ENCODE measurements at regions not wholly inside any gene's neighbourhood (a gene's known extent, or its start where the extent isn't known, plus 50 kb on each side); places are given as distances from the start of the nearest gene placed in this dataset.
"Not testable (repeated sequence)": the region's sequence is repeated elsewhere in the genome, so short reads cannot be mapped to it uniquely, and the experiment has no call there.

DNA sequence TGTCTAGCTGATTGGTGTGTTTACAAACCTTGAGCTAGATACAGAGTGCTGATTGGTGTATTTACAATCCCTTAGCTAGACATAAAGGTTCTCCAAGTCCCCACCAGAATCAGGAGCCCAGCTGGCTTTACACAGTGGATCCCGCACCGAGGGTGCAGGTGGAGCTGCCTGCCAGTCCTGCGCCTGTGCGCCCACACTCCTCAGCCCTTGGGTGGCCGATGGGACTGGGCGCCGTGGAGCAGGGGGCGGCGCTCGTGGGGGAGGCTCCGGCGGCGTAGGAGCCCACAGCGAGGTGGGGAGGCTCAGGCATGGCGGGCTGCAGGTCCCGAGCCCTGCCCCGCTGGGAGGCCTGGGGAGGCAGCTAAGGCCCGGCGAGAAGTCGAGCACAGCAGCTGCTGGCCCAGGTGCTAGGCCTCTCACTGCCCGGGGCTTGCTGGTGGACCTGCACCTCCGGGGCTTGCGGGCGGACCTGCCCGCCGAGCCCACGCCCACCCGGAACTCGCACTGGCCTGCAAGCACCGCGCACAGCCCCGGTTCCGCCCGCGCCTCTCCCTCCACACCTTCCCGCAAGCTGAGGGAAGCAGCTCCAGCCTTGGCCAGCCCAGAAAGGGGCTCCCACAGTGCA is 51.0 kb upstream of the CDYL start:
- CTCF ChIA-PET: interaction anchor here (0.6 kb wide), 1 partner anchor 441 kb away, joined by 3 read pairs; no protein-coding TSS in a partner anchor
- DNase-seq (ENCODE audit: extremely low spot score); POLR2A ChIA-PET: not testable (repeated sequence)

DNA sequence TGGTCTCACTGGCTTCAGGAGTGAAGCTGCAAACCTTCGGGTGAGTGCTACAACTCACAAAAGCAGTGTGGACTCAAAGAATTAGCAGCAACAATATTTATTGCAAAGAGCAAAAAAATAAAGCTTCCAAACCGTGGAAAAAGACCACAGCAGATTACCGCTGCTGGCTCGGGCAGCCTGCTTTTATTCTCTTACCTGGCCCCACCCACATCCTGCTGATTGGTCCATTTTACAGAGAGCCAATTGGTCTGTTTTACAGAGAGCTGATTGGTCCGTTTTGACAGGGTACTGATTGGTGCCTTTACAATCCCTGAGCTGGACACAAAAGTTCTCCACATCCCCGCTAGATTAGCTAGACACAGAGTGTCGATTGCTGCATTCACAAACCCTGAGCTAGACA is 51.5 kb upstream of the CDYL start:
- CTCF ChIA-PET; DNase-seq (ENCODE audit: extremely low spot score); POLR2A ChIA-PET: not testable (repeated sequence)

DNA sequence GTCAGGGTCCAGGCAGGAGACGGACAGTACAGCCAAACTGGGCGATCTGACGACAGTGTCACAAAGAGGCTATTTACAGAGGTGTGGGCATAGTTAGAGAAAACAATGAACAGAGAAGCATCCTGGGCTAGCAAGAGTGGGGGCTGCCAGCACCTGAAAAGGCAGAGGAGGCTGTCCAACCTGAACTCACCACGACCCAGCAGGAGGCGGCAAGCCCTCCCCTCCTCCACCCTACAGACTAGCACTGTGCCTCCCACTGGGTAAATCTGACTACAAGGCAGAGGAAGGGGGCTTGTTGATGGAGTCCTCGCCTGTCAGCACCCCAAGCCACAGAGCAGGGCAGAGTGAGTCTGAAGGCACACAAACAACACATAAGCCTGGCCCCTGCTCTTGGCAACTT is 52.8 kb upstream of the CDYL start:
- no peak for TF ChIP-seq CTBP1 (IDR thresholded peaks at IDR 0.05; ENCODE audit: borderline replicate concordance)
- TF ChIP-seq NFRKB (IDR thresholded peaks at IDR 0.05): no peak
- TF ChIP-seq SUZ12 (IDR thresholded peaks at IDR 0.05): no peak
- no peak for TF ChIP-seq TARDBP (IDR thresholded peaks at IDR 0.05)
- TF ChIP-seq SP1 (IDR thresholded peaks at IDR 0.05): no peak
- ChIA-PET POLR2A (no interaction called here), CTCF (no interaction called here)
- DNase-seq (ENCODE audit: extremely low spot score): no peak

DNA sequence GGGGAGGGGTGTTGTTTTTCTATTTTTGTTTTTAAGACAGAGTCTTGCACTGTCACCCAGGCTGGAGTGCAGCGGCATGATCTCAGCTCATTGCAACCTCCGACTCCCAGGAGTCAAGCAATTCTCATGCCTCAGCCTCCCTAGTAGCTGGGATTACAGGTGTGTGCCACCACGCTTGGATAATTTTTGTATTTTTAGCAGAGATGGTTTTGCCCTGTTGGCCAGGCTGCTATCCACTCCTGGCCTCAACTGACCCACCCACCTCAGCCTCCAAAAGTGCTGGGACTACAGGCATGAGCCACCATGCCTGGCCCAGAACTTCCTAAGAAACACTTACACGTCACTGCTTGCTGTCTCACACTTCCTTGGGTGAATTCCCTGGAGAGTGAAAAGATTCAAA is 54.8 kb upstream of the CDYL start:
- POLR2A ChIA-PET; CTCF ChIA-PET; DNase-seq (ENCODE audit: extremely low spot score): not testable (repeated sequence)

DNA sequence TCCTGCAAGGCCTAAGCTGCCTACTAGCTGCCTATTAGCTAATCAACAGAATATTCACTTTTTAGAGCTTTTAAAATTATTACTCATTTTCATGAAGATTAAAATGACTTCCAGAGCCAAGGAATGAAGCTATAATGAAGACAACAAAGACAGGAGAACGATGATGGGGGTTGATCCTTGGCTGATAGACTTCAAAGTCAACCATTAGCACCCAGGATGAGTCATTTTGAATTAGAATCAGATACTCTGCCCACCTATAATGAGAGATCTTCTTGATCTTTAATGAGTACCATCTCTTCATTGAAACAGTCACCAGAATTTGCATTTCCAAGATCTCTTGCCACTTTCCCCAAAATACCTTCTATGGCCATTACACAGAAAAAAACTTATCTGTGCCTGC is 56.7 kb upstream of the CDYL start:
- no peak for DNase-seq (ENCODE audit: extremely low spot score)
- ChIA-PET POLR2A (no interaction called here), CTCF (no interaction called here)
- no peak for TF ChIP-seq HDGF (IDR thresholded peaks at IDR 0.05; ENCODE audit: borderline replicate concordance)
- TF ChIP-seq SP1 (IDR thresholded peaks at IDR 0.05): no peak
- no peak for TF ChIP-seq L3MBTL2 (conservative IDR thresholded peaks at IDR 0.05)
- TF ChIP-seq ARNT (IDR thresholded peaks at IDR 0.05): no peak
- no peak for TF ChIP-seq FOXK2 (IDR thresholded peaks at IDR 0.05)
- no peak for TF ChIP-seq SUZ12 (IDR thresholded peaks at IDR 0.05)
- TF ChIP-seq LEF1 (IDR thresholded peaks at IDR 0.05; ENCODE audit: borderline replicate concordance): no peak
- no peak for TF ChIP-seq FOXM1 (IDR thresholded peaks at IDR 0.05; ENCODE audit: borderline replicate concordance)
- TF ChIP-seq FOXA1 (IDR thresholded peaks at IDR 0.05): no peak
- TF ChIP-seq BHLHE40 (IDR thresholded peaks at IDR 0.05; ENCODE audit: borderline replicate concordance): no peak

DNA sequence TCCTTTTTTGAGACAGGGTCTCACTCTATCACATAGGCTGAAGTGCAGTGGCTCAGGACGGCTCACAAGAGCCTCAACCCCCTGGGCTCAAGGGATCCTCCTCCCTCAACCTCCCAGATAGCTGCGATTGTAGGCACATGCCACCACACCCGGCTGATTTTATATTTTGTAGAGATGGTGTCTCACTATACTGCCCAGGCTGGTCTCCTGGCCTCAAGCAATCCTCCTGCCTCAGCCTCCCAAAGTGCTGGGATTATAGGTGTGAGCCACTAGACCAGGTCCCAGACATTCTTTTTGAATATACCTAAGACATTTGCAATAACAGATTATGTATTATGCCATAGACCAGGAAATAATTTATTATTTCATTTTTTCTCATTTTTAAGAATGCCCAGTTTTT is 58.3 kb upstream of the CDYL start:
- DNase-seq (ENCODE audit: extremely low spot score): no peak
- no peak for TF ChIP-seq NFRKB (IDR thresholded peaks at IDR 0.05)
- TF ChIP-seq TARDBP (IDR thresholded peaks at IDR 0.05): no peak
- TF ChIP-seq SP1 (IDR thresholded peaks at IDR 0.05): no peak
- no peak for TF ChIP-seq ELF4 (IDR thresholded peaks at IDR 0.05)
- TF ChIP-seq L3MBTL2 (conservative IDR thresholded peaks at IDR 0.05): no peak
- TF ChIP-seq ARNT (IDR thresholded peaks at IDR 0.05): no peak
- no peak for TF ChIP-seq CTBP1 (IDR thresholded peaks at IDR 0.05; ENCODE audit: borderline replicate concordance)
- no peak for TF ChIP-seq LEF1 (IDR thresholded peaks at IDR 0.05; ENCODE audit: borderline replicate concordance)
- TF ChIP-seq, protein P1, sequence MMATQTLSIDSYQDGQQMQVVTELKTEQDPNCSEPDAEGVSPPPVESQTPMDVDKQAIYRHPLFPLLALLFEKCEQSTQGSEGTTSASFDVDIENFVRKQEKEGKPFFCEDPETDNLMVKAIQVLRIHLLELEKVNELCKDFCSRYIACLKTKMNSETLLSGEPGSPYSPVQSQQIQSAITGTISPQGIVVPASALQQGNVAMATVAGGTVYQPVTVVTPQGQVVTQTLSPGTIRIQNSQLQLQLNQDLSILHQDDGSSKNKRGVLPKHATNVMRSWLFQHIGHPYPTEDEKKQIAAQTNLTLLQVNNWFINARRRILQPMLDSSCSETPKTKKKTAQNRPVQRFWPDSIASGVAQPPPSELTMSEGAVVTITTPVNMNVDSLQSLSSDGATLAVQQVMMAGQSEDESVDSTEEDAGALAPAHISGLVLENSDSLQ (IDR thresholded peaks at IDR 0.05): no peak
- TF ChIP-seq ZNF384 (IDR thresholded peaks at IDR 0.05): no peak
- no peak for TF ChIP-seq BHLHE40 (IDR thresholded peaks at IDR 0.05; ENCODE audit: borderline replicate concordance)
- ChIA-PET POLR2A (no interaction called here), CTCF (interaction anchor here (0.7 kb wide), 2 partner anchors 495 to 823 kb away, joined by 4 read pairs; no protein-coding TSS in a partner anchor)

DNA sequence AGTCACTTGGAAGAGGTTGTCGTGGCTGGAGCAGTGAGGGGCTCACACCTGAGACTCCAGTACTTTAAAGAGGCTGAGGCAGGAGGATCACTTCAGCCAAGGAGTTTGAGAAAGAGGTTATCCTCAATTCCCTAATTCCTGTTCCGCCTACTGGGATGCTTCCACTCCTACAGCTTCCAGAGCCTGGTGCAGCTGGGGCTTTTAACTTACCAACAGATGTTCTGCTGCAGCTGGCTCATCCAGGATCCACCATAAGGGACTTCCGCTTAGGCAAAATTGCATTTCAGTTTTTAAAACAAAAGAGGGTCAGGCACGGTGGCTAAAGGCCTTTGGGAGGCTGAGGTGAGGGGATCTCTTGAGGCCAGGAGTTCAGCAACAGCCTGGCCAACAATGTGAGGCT is 59.1 kb upstream of the CDYL start:
- ChIA-PET CTCF (interaction anchor here (0.7 kb wide), 2 partner anchors 494 to 822 kb away, joined by 4 read pairs; no protein-coding TSS in a partner anchor), POLR2A (no interaction called here)
- TF ChIP-seq, protein P1 (IDR thresholded peaks at IDR 0.05): no peak
- DNase-seq (ENCODE audit: extremely low spot score): no peak

DNA sequence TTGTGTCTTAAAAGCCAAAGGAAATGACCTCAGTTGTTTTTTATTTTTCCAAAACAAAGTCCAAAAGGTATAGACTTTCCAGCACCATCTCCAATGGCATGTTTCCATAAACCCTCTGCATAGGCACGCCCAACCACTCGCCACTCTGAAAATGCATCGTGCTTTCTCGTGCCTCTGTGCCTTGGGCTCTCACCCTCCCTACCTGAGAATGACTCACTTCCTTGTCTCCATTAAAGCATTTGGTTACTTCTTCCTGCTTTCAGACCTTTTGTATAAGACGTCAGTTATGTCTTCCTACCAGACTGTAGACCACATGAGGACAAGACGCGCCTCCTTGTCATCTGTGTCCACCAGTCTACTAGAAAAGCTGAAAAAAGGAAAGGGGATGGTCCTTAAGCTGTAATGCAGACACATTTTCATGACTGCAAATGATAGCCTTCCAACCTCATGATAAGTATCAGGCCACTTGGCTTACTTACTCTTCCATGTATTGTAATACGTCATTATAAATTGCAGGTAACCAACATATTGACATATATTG is 61.2 kb upstream of the CDYL start:
- TF ChIP-seq SP1 (IDR thresholded peaks at IDR 0.05) (no peak), SUZ12 (IDR thresholded peaks at IDR 0.05) (no peak), L3MBTL2 (conservative IDR thresholded peaks at IDR 0.05) (no peak), BHLHE40 (IDR thresholded peaks at IDR 0.05; ENCODE audit: borderline replicate concordance) (no peak), FOXM1 (IDR thresholded peaks at IDR 0.05; ENCODE audit: borderline replicate concordance) (no peak), HDGF (IDR thresholded peaks at IDR 0.05; ENCODE audit: borderline replicate concordance) (no peak), CTBP1 (IDR thresholded peaks at IDR 0.05; ENCODE audit: borderline replicate concordance) (no peak), LEF1 (IDR thresholded peaks at IDR 0.05; ENCODE audit: borderline replicate concordance) (no peak), FOXA1 (IDR thresholded peaks at IDR 0.05) (no peak), NFRKB (IDR thresholded peaks at IDR 0.05) (no peak), FOXK2 (IDR thresholded peaks at IDR 0.05) (no peak), ELF4 (IDR thresholded peaks at IDR 0.05) (no peak), ARNT (IDR thresholded peaks at IDR 0.05) (no peak), TARDBP (IDR thresholded peaks at IDR 0.05) (no peak), ZNF384 (IDR thresholded peaks at IDR 0.05) (no peak)
- TF ChIP-seq, protein P1 (IDR thresholded peaks at IDR 0.05): no peak
- POLR2A ChIA-PET: no interaction called here
- CTCF ChIA-PET: no interaction called here
- DNase-seq (ENCODE audit: extremely low spot score): no peak

All from HEK293T (cell line).